RWPE2 (cell line): ENCODE measurements at regions not wholly inside any gene's neighbourhood (a gene's known extent, or its start where the extent isn't known, plus 50 kb on each side); places are given as distances from the start of the nearest gene placed in this dataset.

ENCODE experiments used
- ATAC-seq: fragments of 200-7000 bp; cut with Tn5 transposase; 3 replicates; pipeline ENCODE4 v1.9.1; 2021; ENCODE audit warnings: low read depth
- DNase-seq: peaks from one replicate; pipeline ENCODE4 v3.0.0-alpha.2; 2020; ENCODE audit warnings: low spot score
- H3K27ac ChIP-seq: fragments of 450-650 bp; 2 replicates; pipeline ENCODE4 v1.5.1; 2017; ENCODE audit warnings: mild to moderate bottlenecking; ENCODE audit not compliant: poor library complexity, severe bottlenecking
- H3K27me3 ChIP-seq: fragments of 250-450 bp; sonication (Bioruptor Pico); 2 replicates; pipeline ENCODE4 v1.5.1; 2021; ENCODE audit warnings: mild to moderate bottlenecking, moderate library complexity; ENCODE audit not compliant: insufficient read depth, poor library complexity, severe bottlenecking
- H3K36me3 ChIP-seq: fragments of 250-450 bp; sonication (Bioruptor Pico); 2 replicates; pipeline ENCODE4 v1.5.1; 2020; ENCODE audit warnings: low read depth, mild to moderate bottlenecking, moderate library complexity
- H3K4me1 ChIP-seq: fragments of 250-450 bp; sonication (Bioruptor Pico); 2 replicates; pipeline ENCODE4 v1.5.1; 2021; ENCODE audit warnings: mild to moderate bottlenecking, moderate library complexity; ENCODE audit not compliant: insufficient read depth, poor library complexity, severe bottlenecking
- H3K4me3 ChIP-seq: fragments of 250-450 bp; sonication (Bioruptor Pico); 2 replicates; pipeline ENCODE4 v1.5.1; 2021; ENCODE audit warnings: mild to moderate bottlenecking, moderate library complexity; ENCODE audit not compliant: severe bottlenecking
- H3K9me3 ChIP-seq: fragments of 250-450 bp; sonication (Bioruptor Pico); 2 replicates; pipeline ENCODE4 v1.5.1; 2021; ENCODE audit warnings: mild to moderate bottlenecking, moderate library complexity; ENCODE audit not compliant: severe bottlenecking
- CTCF ChIP-seq: fragments of 450-650 bp; IDR thresholded peaks from one replicate; pipeline ENCODE4 v1.5.1; 2017; ENCODE audit warnings: mild to moderate bottlenecking, moderate library complexity; ENCODE audit not compliant: poor library complexity, severe bottlenecking

- H3K4me1 ChIP-seq = no peaks in the 10 kb centered on the region
- H3K4me3 ChIP-seq = no peak overlapping the region
These were observed 345.2 kb upstream of the CCDC196 start for GRCh38 chr14:66140963-66141362.

DNA sequence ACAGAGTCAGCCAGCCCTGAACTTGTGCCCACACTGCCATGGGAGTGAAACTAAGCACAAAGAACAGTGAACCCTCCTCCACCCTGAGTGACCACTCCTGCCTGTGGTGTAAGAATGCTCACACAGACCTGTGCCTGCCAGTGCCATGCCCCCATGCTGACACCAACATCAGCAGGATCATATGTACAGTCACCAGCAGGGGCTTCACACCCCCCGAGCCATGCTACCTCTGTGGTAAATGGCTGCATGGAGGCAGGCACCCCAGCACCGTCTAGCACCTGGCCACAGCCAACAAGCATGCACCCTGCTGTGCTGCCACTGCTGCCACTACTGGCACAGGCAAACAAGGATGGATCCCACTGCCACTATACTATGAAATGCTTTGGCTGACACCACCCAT, 344.4 kb upstream of the CCDC196 start:
- no peak for TF ChIP-seq CTCF
- ATAC-seq = no peak

More at GRCh38 chr14:66140963-66141362, 345.2 kb upstream of the CCDC196 start:
- no peaks in the 10 kb centered on the region for H3K9me3 ChIP-seq
- H3K27me3 ChIP-seq = peaks cover 7% of the 10 kb centered on the region
- ATAC-seq = no peak; the same call in 2 of the 3 replicates
- H3K27ac ChIP-seq = no peak overlapping the region
- no peak for TF ChIP-seq CTCF
- no peak for DNase-seq
- no peaks in the 10 kb centered on the region for H3K36me3 ChIP-seq

DNA sequence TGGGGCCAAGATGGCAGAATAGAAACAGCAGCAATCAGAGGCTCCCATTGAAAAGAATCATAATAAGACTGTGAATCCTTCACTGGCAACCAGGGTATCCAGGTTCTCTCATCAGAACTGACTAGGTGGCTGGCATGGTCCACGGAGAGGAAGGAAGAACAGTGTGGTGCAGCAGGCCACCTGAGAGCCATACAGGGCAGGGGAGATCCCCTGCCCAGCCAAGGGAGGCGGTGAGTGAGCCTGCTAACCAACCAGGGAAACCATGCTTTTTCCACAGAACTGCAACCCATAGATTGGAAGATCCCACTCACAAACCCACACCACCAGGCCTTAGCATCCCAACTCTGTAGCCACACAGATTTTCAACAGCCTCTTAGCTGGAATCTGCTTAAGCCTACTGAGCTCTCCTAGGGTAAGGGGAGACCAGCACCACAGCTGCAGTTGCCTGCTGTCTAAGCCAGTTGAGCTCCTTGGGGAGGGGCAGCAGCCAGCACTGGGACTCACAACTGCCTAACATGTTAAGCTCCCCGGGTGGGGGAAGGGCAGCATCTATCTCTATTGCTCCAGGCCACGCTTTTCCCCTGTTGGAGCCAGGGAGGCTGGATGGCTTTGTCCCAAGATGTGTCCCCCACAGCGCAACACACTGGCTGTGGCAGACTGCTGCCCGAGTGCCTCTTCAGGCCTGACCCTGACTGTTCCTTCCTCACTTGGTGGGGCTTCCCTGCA, 342.6 kb upstream of the CCDC196 start:
- Histone ChIP-seq H3K4me1 (no peaks in the 10 kb centered on the region), H3K27ac (no peak overlapping the region), H3K27me3 (peaks cover 20% of the 10 kb centered on the region), H3K36me3 (no peaks in the 10 kb centered on the region), H3K4me3 (no peak overlapping the region), H3K9me3 (no peaks in the 10 kb centered on the region)
- ATAC-seq = no peak
- no peak for DNase-seq
- no peak for TF ChIP-seq CTCF

More for the DNA sequence above, 344.4 kb upstream of the CCDC196 start:
- DNase-seq = no peak
- H3K4me1 ChIP-seq = no peaks in the 10 kb centered on the region
- no peak overlapping the region for H3K27ac ChIP-seq
- H3K4me3 ChIP-seq = no peak overlapping the region
- H3K27me3 ChIP-seq = peaks cover 10% of the 10 kb centered on the region
- H3K9me3 ChIP-seq = no peaks in the 10 kb centered on the region
- no peaks in the 10 kb centered on the region for H3K36me3 ChIP-seq

GRCh38 chr14:66152302-66152701, 333.9 kb upstream of the CCDC196 start:
- no peaks in the 10 kb centered on the region for H3K4me1 ChIP-seq
- no peak overlapping the region for H3K4me3 ChIP-seq
- peaks cover 4% of the 10 kb centered on the region for H3K27me3 ChIP-seq
- H3K27ac ChIP-seq = no peak overlapping the region
- no peaks in the 10 kb centered on the region for H3K36me3 ChIP-seq
- TF ChIP-seq CTCF = no peak
- no peaks in the 10 kb centered on the region for H3K9me3 ChIP-seq
- ATAC-seq (no peak), DNase-seq (no peak)

DNA sequence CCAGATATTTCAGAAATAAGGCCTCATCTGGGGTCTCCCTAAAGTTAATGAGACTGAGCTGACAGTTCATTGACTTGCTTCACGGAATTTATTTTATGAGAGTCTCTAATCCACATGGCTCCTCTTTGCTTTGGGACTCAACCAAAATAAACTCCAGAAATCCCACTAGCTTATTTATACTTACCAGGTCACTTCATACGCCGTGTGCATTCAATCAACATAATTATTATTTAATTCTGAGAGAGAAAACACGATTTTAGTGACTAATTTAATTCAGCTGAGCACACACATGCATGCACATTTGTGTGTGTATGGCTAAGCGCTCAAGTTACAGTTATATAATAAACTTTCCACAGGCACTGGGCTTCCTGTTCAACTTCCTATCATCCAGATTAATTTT, 333.4 kb upstream of the CCDC196 start:
- Histone ChIP-seq H3K9me3 (no peaks in the 10 kb centered on the region), H3K27ac (no peak overlapping the region), H3K4me1 (no peaks in the 10 kb centered on the region), H3K4me3 (no peak overlapping the region), H3K27me3 (peaks cover under 1% of the 10 kb centered on the region), H3K36me3 (no peaks in the 10 kb centered on the region)
- no peak for TF ChIP-seq CTCF
- ATAC-seq = no peak
- DNase-seq = no peak
